ENCODE measurements at regions not wholly inside any gene's neighbourhood (a gene's known extent, or its start where the extent isn't known, plus 50 kb on each side); places are given as distances from the start of the nearest gene placed in this dataset.
"Not testable (repeated sequence)": the region's sequence is repeated elsewhere in the genome, so short reads cannot be mapped to it uniquely, and the experiment has no call there.

DNA sequence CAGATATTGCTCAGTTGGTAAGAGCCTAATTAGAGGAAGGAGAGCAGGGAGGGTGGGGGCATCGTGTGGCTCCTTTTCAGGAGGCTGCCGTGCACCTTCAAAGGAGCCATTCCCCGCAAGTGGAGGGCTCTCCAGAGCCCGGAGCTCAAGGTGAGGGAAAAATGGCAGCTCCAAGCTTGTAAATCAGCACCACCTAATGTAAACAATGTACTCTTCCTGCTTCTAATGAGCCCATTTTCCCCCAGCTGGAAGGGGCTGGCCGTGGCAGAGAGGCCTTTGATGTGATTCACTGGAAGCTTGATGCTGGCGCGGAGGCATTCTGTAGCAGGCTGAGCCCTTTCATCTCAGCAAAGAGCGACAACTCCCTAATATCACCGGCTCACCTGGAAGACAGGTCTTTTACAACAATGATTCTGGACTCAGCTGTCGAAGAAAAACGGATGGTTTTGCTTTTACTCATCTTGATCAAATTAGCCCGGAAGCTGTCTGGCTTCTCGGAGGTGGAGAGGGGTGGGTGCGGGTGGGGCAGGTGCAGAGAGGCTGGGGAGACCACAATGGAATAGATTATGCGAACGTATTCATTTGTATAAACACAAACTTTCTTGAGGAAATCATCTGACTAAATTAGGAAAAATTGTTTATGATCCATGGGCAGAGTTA, 112.5 kb downstream of the RRAGC start:
- no peak for DNase-seq

DNA sequence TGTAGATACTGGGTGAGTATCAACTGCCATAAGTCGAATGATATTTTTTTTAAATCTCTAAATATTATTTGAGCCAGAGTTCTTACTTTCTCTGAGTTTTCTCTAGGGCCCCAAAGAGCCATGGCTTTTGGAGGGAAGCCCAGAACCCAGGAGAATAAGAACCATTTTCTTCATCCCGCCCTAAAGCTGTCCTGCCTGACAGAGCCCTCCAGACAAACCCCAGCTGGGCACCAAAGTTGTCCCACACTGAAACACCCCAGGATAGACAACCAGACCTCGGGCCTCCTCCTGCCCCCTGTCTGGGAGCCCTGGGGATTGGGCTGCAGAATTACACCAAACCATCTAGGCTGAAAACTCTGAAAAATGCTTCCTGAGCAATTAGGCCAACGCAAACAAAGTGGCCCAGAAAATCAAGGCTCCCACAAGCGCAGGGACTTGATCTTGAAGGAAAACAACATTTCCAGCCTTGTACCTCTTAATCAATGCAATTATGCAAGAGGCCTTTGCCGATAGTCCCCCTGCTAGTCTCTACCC, 113.1 kb downstream of the RRAGC start:
- no peak for DNase-seq

DNA sequence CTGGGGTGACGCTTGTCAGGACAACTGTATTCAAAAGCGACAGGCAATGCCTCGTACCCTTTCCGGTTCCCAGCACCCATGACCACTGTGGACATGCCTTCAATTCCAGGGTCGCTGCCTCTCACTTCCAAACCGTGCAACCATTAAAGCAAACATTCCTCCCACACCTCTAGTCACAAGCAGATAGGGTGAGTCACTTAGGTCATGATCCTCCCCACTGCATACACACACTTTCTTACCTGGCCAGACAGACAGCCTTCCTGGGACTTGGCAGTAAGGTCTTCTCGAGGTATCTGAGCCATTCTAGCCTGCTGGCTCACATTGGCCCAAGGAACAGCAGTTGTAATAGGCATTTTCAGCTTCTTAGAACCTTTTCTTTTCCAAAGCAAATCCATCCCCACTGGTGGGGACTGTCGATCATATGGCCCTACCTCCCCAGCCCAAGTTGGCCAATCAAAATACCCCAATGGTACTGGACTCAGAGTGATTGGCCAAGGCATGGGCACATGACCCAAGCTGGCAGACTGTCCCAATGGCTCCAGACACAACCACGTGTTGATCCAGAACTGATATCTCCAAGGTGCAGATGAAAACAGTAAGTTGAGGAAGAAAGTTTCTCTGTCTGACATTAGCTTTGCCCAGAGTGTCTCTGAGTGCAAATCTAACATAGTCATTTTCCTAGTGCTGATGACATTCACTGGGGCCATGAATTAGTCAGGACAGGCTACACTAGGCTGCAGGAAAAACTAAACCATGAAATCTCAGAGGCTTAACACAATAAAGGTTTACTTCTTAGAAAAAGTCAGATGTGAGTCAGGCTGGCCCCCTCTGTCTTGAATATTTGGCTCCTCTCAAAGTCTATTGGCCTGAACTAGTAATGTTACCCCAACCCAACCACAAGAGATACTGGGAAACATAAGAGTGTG, 113.8 kb downstream of the RRAGC start:
- DNase-seq = no peak

DNA sequence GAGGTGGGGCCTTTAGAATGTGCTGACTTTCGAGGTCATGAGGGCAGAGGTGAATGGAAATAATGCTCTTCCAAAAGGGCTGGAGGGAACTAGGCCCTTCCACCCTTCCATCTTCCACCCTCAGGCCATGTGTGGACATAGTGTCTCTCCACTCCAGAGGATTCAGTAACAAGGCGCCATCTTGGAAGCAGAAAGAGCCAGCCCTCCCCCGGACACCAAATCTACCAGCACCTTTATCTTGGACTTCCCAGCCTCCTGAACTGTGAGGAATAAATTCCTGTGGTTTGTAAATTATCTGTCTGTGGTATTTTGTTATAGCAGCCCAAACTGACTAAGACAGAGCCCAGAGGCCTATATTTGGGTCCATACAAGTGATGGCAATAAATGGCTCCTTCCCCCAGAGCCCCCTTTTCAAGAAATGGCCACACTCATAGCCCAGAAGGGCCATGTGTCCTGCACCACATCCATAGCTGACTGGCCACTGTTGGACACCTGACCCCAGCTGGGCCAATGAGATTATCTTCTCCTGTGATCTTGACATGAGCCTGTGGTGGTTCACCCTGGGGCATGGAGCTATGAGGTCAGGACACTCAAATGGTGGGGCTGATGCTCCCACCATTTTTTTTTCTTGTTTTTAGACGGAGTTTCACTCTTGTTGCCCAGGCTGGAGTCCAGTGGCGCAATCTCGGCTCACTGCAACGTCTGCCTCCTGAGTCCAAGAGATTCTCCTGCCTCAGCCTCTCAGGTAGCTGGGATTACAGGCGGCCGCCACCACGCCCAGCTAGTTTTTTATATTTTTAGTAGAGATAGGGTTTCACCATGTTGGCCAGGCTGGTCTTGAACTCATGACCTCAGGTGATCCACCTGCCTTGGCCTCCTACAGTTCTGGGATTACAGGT, 114.9 kb downstream of the RRAGC start:
- DNase-seq = no peak

DNA sequence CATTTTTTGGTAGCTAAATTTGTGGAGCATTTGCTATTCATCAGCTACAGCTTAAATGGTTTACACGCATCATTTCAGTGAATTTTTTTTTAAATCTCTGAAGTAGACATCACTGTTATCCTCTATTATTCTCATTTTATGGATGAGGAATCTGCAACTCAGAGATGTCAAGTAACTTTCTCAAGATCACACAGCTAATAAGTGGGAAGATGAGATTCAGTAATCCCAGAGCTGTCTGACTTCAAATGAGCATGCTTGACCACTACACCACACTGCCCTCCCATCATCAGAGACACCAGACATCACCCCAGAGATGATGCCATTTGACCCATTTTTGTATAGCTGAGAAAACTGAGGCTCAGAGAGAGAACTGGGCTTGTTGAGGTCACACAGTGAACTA, 116.4 kb downstream of the RRAGC start:
- no peak for DNase-seq

DNA sequence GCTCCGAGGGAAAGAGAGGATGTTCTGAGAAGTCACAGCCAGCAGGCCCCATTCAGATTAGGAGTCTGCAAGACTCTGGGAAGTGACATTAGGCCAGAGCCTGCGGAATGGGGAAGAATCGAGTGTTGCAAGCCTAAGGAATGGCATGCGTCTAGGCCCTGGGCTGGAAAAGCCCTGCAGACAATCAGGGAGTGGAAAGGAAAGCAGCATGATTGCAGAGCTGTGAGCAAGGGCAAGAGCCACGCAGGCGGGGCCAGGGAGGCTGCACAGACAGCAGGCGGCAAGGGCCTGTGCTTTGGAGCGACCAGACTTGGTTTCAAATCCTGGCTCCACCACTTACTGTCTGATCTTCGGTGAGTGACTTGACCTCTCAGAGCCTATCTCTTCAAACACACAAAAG, 118.2 kb downstream of the RRAGC start:
- DNase-seq = no peak

DNA sequence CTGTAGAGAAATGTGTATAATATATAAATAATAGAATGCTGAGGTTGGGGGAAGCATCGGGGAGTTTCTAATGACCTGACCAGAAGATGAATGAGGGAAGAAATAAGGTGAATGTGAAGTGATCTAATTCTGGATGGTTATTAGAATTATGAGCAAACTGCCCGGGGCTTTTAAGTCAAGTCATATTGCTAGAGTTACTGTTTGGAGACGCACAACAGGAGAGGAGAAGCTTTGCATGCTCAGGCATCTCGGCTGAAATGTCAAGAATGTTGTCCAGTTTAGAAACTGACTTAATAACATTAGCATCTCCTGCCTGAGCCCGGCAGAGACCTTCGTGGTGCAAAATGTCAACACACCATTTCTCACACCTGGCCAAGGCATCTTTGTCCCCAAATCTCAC, 119.1 kb downstream of the RRAGC start:
- no peak for DNase-seq

DNA sequence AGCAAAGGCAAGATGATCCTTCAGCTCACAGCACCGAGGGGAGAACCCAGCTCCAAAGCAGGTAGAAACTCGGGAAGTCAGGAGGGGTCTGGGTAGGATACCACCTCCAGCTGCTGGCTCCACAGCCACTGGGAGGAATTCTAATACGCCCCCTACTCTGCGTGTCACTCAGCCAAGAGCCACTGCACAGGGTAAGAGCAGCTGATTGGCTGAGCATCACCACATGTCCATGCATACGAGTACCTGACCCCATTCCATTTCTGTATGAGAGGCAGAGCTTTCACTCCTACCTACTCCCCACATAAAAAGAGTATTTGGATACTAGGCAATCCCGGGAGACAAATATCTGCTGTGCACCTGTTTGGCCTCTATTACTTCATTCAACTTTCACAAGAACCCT, 121.4 kb downstream of the RRAGC start:
- no peak for DNase-seq

DNA sequence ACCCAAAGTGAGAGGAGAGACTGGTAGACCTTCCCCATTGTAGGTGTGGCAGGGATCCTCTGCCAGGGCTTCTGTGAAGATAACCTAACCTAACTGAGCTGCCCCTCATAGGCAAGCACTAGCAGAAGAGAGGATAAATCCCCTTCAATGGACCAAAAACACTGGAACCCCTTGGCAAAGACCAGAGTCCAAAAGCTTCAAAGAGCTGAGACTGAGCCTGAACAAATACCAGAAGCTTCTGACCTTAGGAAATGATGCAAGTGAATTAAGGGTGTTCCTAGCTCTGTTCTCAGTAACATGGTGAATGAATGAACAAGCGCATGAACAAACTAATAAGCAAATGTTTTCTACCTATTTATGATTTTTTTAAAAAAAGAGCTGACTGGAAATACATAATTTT, 123.2 kb downstream of the RRAGC start:
- no peak for DNase-seq

DNA sequence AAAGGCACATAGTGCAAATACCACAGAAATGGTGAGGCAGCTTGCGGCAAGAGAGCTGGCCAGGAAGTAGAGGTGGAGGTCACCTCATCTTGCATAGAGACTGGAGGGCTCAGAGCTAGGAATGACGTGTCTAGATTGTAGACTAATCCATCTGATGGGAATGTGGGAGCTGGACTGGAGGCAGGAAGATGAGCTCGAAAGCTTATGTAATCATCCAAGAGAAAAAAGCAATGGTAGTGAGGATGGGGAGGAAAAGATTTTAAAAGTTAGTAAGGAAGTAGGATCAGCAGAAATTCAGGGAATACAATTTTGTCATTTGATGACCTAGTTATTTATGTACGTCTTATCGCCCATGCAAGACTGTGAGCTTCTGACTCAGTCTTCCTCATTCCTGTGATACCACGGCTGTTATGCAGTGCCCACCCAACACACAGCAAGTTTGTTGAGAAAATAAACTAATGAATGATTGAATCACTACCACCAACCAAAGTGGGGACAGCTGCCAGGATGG, 123.9 kb downstream of the RRAGC start:
- DNase-seq = no peak

DNA sequence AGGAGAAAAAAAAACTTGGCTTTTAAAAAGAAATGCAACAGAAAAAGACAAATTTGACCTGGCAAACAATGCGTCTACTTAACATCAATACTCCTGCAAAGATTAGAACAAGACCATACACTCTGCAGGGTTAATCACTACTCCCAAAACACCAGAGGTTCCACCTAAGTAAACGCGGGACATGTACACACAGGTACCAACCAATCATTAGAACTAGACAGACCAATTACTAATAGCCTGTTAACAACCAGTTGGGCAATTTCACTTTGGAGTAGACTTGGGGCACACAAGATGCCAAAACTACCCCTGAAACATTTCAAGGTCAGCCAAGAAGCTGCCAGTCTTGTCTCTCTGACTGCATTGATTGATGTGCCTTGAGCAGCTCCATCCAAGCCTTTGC, 125.8 kb downstream of the RRAGC start:
- DNase-seq = no peak

DNA sequence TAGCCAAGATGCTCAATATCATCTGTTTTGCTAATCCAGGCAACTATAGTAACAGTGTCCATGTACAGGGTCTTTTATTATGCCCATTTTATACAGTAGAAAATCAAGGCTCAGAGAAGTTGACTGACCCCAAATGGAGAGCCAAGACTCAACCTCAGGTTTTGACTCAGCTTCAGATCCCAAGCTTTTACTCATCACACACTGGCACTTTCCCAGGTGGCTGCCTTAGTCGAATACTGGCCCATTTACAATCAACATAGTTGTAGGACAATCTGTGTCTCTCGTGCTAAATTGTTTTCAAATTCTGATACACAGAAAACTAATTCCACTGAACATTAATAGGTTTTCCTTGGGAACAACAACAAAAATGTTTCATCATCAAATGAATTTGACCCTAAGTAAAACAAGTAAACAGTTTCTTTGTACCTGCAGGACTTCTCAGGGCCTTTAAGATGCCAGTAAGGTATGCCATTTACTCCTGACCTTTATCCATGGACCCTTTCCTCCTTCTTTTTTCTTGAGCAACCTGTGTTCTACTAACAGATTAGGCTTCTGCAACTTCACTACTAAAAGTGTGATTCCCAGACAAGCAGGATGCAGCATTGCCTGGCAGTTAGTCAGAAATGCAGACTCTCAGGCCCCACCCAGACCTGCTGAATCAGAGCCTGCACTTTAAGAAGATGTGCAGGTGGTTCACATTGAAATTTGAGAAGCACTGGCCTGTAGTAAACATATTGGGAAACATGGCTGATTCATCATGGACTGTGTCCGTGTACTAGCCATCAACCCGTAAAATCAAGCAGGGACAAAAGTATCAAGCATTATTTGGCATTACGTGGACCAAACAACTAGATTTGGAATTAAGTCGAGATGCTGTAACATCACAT, 128.8 kb downstream of the RRAGC start:
- no peak for DNase-seq

DNA sequence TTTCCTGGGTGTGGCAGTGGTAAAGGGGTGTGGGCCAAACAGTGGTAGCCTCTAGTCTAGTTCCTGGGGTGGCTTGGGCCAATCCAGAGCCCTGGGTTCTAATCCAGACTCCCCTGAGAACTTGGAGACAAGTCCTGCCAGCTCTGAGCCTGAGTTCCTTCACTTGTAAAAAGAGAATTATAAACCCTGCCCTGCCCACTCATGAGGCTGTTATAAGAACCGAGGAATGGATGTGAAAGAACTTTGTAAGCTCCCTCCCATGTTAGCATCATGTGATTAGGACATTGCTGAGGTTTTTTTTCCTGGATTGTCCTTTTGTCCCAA, 131.0 kb downstream of the RRAGC start:
- no peak for DNase-seq

DNA sequence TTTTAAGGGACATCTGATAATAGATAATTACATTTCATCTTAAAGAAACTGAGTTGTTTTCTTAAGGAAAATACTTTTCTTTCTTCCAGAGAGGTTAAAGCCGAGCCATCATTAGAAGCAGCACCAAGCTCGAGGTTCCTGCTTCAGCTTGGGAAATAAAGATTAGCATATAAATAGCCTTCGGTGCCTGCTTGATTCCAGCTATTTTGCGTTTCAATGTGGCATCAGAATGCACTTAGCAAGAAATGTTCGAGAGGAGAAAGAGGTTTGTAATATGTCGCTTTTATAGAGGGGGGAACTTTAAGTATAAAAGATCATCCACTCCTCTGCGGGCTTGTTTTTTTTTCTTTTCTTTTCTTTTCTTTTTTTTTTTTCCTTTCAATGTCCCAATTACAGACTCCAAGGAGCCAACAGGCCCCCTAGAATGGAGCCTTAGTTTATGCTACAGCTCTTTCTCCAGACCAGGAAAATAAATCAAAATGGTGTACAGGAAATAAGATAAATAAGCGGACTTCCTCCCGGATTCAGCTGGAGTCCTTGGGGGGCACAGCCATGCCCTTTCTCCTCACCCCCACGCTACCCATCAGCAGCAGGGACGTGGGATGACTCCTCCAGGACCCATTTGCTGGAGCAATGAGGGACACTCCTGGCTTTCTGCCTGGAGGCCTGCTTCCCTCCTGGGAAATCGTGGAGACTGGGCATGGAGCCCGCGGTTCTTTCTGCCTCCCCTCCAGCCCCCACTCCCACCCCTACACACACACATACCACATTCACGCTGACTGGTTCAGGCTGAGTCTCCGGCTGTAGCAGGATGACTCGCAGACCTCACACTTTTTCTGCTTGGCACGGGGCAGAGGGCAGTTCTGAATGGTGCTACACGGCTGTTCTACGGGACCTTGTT, 131.6 kb downstream of the RRAGC start:
- no peak for DNase-seq

DNA sequence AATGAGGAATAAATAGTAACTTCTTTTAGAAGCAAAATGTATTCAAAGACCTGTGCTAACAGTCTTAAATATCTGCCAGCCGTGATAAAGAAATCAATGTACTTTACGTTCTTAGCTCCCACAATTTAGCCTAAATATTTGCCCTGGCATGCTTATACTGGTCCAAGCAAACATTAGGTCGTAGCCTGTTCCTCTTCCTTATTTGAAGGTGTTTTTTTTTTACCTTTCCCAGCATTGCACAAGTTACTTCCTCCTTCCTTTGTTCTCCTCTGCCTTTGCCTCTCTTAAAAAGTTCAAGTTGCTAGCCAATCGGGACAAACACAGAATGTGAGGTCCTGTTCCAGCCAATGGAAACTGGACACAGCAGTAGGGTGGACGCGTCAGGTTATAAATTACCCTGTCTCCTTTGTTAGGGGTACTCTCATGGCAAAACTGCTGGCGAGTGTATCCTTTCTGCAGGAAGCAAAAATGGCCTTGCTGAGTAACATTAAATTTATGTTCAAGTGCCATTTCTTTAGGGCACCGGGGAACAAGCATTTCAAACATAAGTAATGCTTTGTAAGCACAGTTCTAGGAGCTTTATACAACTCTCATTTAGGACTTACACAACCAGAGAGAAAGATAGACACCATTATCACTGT, 134.1 kb downstream of the RRAGC start:
- not testable (repeated sequence) for DNase-seq

DNA sequence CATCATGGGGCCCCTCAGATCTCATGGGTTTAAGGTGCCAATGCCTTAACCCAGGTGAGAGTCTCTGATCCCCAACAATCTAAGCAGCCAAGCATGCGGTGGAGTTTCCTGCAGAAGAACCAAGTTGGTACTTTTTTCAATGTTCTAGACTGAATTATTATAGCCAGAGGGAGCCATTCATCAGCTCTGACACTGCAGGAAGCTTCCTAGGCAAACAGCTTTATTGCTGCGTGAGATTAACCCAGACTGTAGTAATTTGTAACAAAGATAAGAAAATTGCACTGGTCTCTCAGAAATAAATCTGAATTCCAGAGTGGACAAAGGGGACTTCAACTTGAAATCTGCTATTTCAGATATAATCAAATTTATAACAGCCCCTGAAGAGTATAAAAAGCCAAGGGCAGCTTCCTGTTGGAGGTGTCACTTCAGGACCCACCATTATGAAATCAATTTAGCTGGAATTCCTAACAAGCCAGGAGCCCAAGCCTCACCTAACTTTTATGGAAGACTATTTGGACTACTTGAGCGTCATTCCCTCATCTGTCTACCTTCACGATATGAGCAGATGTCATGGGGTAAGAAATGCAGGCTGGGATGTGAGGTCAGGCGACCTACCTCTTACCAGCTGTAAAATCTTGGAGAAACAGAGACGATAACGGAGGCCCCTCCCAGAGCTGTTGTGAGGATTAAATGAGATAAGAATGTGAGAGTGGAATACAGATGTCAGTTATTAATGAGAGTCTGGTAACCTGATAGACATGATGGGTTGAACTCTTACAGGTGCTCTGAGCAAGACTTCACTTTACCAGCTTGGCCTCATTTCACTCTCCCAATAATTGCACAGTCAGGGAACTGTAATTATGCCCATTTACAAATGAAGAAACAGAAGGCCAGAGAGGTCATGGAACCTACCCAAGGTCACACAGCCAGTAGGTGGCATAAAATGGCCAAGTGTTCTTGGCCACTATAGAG, 135.1 kb downstream of the RRAGC start:
- no peak for DNase-seq

DNA sequence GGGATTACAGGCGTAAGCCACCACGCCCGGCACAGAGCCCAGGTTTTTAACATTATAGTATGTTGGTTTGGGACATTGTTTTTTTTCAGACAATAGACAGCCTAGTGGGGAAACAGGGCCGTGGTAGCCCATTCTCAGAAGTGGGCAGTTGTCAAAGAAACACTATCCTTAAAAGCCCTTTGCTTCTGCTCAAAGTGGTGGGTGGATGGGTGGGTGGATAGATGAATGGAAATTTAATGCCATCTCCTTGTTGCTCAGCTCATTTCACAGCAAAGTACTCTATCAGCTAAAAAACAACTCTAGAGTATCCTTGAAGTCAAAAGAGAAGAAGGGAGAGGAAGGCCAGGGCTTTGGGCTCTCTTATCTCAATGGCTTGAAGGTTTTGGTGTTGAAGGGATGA, 137.8 kb downstream of the RRAGC start:
- DNase-seq = no peak

DNA sequence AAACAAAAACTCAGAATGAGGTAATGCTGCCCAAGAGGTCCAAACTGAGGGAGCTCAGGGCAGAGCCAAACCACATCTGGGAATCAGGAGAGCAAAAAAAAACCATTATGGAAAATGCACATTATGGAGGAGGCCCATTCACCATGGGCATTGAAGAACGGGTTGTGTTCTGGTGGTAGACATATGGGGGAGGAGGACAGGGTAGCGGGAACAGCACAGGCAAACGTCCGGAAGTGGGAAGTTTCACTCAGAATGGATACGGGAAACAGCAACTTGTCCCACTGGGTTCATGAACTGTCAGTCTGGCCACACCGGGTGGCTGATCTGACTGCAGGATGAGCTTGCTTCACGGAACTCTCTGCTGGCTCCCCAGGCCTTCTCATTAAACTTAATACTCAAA, 139.7 kb downstream of the RRAGC start:
- no peak for DNase-seq

DNA sequence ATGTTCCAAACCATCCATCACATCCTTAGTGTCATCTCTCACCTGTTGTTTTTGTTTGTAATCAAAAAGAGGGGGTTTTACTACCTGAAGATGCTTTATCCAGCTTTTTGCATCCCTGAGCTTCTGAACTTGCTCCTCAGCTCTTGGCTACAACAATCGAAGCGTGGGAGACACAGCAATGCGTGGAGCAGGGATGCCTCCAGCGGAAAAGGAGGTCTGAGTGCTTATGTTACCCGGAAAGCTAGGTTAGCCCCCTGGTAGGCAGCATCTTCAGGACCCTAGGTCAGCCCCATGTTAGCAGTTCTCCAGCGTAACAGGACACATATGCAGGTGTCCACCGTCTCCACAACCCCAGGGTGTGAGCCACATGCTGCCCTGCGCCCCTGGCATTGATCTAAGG, 141.5 kb downstream of the RRAGC start:
- no peak for DNase-seq

Measured in suppressor macrophage (primary cell).